HAP-1 (cell line): ENCODE measurements at regions not wholly inside any gene's neighbourhood (a gene's known extent, or its start where the extent isn't known, plus 50 kb on each side); places are given as distances from the start of the nearest gene placed in this dataset.

ENCODE experiments used
- DNase-seq, 2 experiments: peaks; one replicate each; pipeline ENCODE4 v3.0.0-alpha.2; 2016 to 2020; ENCODE audit warnings: low spot score in 2 of 2
- H3K27me3 ChIP-seq: fragments of 250-450 bp; sonication (Bioruptor Pico); 2 replicates; pipeline ENCODE4 v1.5.1; 2020; ENCODE audit warnings: low read depth, mild to moderate bottlenecking, moderate library complexity
- H3K36me3 ChIP-seq: fragments of 250-450 bp; sonication (Bioruptor Pico); replicated peaks from 2 replicates; pipeline ENCODE4 v1.5.1; 2020; ENCODE audit warnings: mild to moderate bottlenecking
- H3K4me1 ChIP-seq: fragments of 250-450 bp; sonication (Bioruptor Pico); 2 replicates; pipeline ENCODE4 v1.5.1; 2020; ENCODE audit warnings: mild to moderate bottlenecking
- H3K4me3 ChIP-seq: fragments of 250-450 bp; sonication (Bioruptor Pico); 2 replicates; pipeline ENCODE4 v1.5.1; 2020; ENCODE audit warnings: mild to moderate bottlenecking, moderate library complexity
- H3K9me3 ChIP-seq: fragments of 250-450 bp; sonication (Bioruptor Pico); 2 replicates; pipeline ENCODE4 v1.5.1; 2020; ENCODE audit warnings: mild to moderate bottlenecking, moderate library complexity
- in situ Hi-C: fragments of 300-500 bp; cut with MboI; formaldehyde crosslinking; loops from 3 replicates; pipeline ENCODE4 v1.14.3; 2020; ENCODE audit warnings: low sequenced_read_pairs, inconsistent platforms, mixed read lengths

GRCh38 chr3:144052275-144052674 lies 80.7 kb downstream of the DIPK2A start:
- Histone ChIP-seq H3K27me3 (no peaks in the 10 kb centered on the region), H3K4me1 (peaks cover 4% of the 10 kb centered on the region), H3K9me3 (no peaks in the 10 kb centered on the region), H3K36me3 (no peaks in the 10 kb centered on the region), H3K4me3 (no peak overlapping the region)
- no peak for DNase-seq
- in situ Hi-C loops = no loop called here

GRCh38 chr3:144053121-144053520 lies 81.5 kb downstream of the DIPK2A start:
- no peaks in the 10 kb centered on the region for H3K9me3 ChIP-seq
- no peaks in the 10 kb centered on the region for H3K27me3 ChIP-seq
- H3K4me3 ChIP-seq = no peak overlapping the region
- H3K36me3 ChIP-seq = no peaks in the 10 kb centered on the region
- no peak for DNase-seq
- in situ Hi-C loops = no loop called here
- H3K4me1 ChIP-seq = peaks cover 4% of the 10 kb centered on the region

GRCh38 chr3:144054766-144055165 lies 83.1 kb downstream of the DIPK2A start:
- in situ Hi-C loops = no loop called here
- Histone ChIP-seq H3K36me3 (no peaks in the 10 kb centered on the region), H3K4me3 (no peak overlapping the region), H3K4me1 (no peaks in the 10 kb centered on the region), H3K9me3 (no peaks in the 10 kb centered on the region), H3K27me3 (no peaks in the 10 kb centered on the region)
- DNase-seq = no peak

- Histone ChIP-seq H3K27me3 (no peaks in the 10 kb centered on the region), H3K4me3 (no peak overlapping the region), H3K4me1 (no peaks in the 10 kb centered on the region), H3K9me3 (no peaks in the 10 kb centered on the region), H3K36me3 (no peaks in the 10 kb centered on the region)
- in situ Hi-C loops = no loop called here
- no peak for DNase-seq
Measured at GRCh38 chr3:144055604-144056003, 84.0 kb downstream of the DIPK2A start.

GRCh38 chr3:144058713-144059112 lies 87.1 kb downstream of the DIPK2A start:
- in situ Hi-C loops = no loop called here
- no peaks in the 10 kb centered on the region for H3K4me1 ChIP-seq
- DNase-seq = no peak
- no peaks in the 10 kb centered on the region for H3K9me3 ChIP-seq
- H3K36me3 ChIP-seq = no peaks in the 10 kb centered on the region
- H3K27me3 ChIP-seq = no peaks in the 10 kb centered on the region
- no peak overlapping the region for H3K4me3 ChIP-seq

GRCh38 chr3:144059481-144059880 lies 87.9 kb downstream of the DIPK2A start:
- Histone ChIP-seq H3K9me3 (no peaks in the 10 kb centered on the region), H3K36me3 (no peaks in the 10 kb centered on the region), H3K4me1 (no peaks in the 10 kb centered on the region), H3K27me3 (no peaks in the 10 kb centered on the region), H3K4me3 (no peak overlapping the region)
- no peak for DNase-seq
- in situ Hi-C loops = no loop called here

GRCh38 chr3:144060881-144061280 lies 89.3 kb downstream of the DIPK2A start:
- no peak for DNase-seq
- in situ Hi-C loops = no loop called here
- H3K4me1 ChIP-seq = no peaks in the 10 kb centered on the region
- H3K36me3 ChIP-seq = no peaks in the 10 kb centered on the region
- H3K4me3 ChIP-seq = no peak overlapping the region
- H3K9me3 ChIP-seq = no peaks in the 10 kb centered on the region
- no peaks in the 10 kb centered on the region for H3K27me3 ChIP-seq

- DNase-seq = no peak
- Histone ChIP-seq H3K9me3 (no peaks in the 10 kb centered on the region), H3K4me1 (no peaks in the 10 kb centered on the region), H3K27me3 (no peaks in the 10 kb centered on the region), H3K4me3 (no peak overlapping the region), H3K36me3 (no peaks in the 10 kb centered on the region)
- in situ Hi-C loops = no loop called here
Measured at GRCh38 chr3:144063306-144063705, 91.7 kb downstream of the DIPK2A start.

GRCh38 chr3:144067059-144067458 lies 95.4 kb downstream of the DIPK2A start:
- H3K4me1 ChIP-seq = no peaks in the 10 kb centered on the region
- no peaks in the 10 kb centered on the region for H3K27me3 ChIP-seq
- no peaks in the 10 kb centered on the region for H3K36me3 ChIP-seq
- DNase-seq = no peak
- in situ Hi-C loops = no loop called here
- H3K9me3 ChIP-seq = no peaks in the 10 kb centered on the region
- H3K4me3 ChIP-seq = no peak overlapping the region

GRCh38 chr3:144073698-144074097 lies 102.1 kb downstream of the DIPK2A start:
- Histone ChIP-seq H3K4me3 (no peak overlapping the region), H3K27me3 (no peaks in the 10 kb centered on the region), H3K9me3 (no peaks in the 10 kb centered on the region; the same call in 1 of the 2 replicates), H3K4me1 (peaks cover 18% of the 10 kb centered on the region), H3K36me3 (no peaks in the 10 kb centered on the region)
- in situ Hi-C loops = no loop called here
- no peak for DNase-seq

- H3K36me3 ChIP-seq = no peaks in the 10 kb centered on the region
- in situ Hi-C loops = no loop called here
- H3K9me3 ChIP-seq = no peaks in the 10 kb centered on the region
- peaks cover 18% of the 10 kb centered on the region for H3K4me1 ChIP-seq
- H3K4me3 ChIP-seq = no peak overlapping the region
- H3K27me3 ChIP-seq = no peaks in the 10 kb centered on the region
- no peak for DNase-seq
Measured at GRCh38 chr3:144079634-144080033, 108.0 kb downstream of the DIPK2A start.

GRCh38 chr3:144084929-144085328 lies 113.3 kb downstream of the DIPK2A start:
- Histone ChIP-seq H3K4me3 (no peak overlapping the region), H3K36me3 (no peaks in the 10 kb centered on the region), H3K4me1 (no peaks in the 10 kb centered on the region), H3K27me3 (no peaks in the 10 kb centered on the region), H3K9me3 (no peaks in the 10 kb centered on the region)
- in situ Hi-C loops = no loop called here
- DNase-seq = no peak

GRCh38 chr3:144085964-144086363 lies 114.3 kb downstream of the DIPK2A start:
- H3K36me3 ChIP-seq = no peaks in the 10 kb centered on the region
- H3K4me1 ChIP-seq = no peaks in the 10 kb centered on the region
- no peak for DNase-seq
- in situ Hi-C loops = no loop called here
- H3K27me3 ChIP-seq = no peaks in the 10 kb centered on the region
- no peaks in the 10 kb centered on the region for H3K9me3 ChIP-seq
- H3K4me3 ChIP-seq = no peak overlapping the region

- Histone ChIP-seq H3K36me3 (no peaks in the 10 kb centered on the region), H3K4me3 (no peak overlapping the region), H3K4me1 (no peaks in the 10 kb centered on the region), H3K27me3 (no peaks in the 10 kb centered on the region), H3K9me3 (peaks cover 6% of the 10 kb centered on the region)
- DNase-seq = no peak
- in situ Hi-C loops = no loop called here
Measured at GRCh38 chr3:144096016-144096415, 124.4 kb downstream of the DIPK2A start.

GRCh38 chr3:144097163-144097562 lies 125.5 kb downstream of the DIPK2A start:
- Histone ChIP-seq H3K27me3 (no peaks in the 10 kb centered on the region), H3K4me3 (no peak overlapping the region), H3K36me3 (no peaks in the 10 kb centered on the region), H3K4me1 (peaks cover 3% of the 10 kb centered on the region), H3K9me3 (peaks cover 6% of the 10 kb centered on the region)
- DNase-seq = no peak
- in situ Hi-C loops = no loop called here
